ENCODE measurements at regions not wholly inside any gene's neighbourhood (a gene's known extent, or its start where the extent isn't known, plus 50 kb on each side); places are given as distances from the start of the nearest gene placed in this dataset.

GRCh38 chr15:62945063-62945462 lies 97.5 kb upstream of the TPM1 start:
- TF ChIP-seq REST (IDR thresholded peaks at IDR 0.05; ENCODE audit: insufficient replicate concordance, low read depth) = no peak
- TF ChIP-seq CTCF (IDR thresholded peaks at IDR 0.05; ENCODE audit: insufficient read depth, low read length) = no peak
- TF ChIP-seq GABPA (IDR thresholded peaks at IDR 0.05; ENCODE audit: low read depth) = no peak
- TF ChIP-seq POLR2AphosphoS5 (IDR thresholded peaks at IDR 0.05; ENCODE audit: low read depth) = no peak
